Panc1 (cell line): ENCODE measurements at regions not wholly inside any gene's neighbourhood (a gene's known extent, or its start where the extent isn't known, plus 50 kb on each side); places are given as distances from the start of the nearest gene placed in this dataset.

Experiments used
- ATAC-seq: fragments of 200-7000 bp; cut with Tn5 transposase; 2 replicates; pipeline ENCODE4 v1.9.1; 2020; ENCODE audit warnings: mild to moderate bottlenecking, moderate library complexity
- BruUV-seq: library from RNA; stranded (reverse); fragments of 400-500 nt; replicated peaks from 2 replicates; lab custom pipeline; 2021; lab: Mats Ljungman, UMichigan
- CTCF ChIA-PET: fragments of 300-600 bp; sonication (Branson Sonifier 250); formaldehyde crosslinking; loops from one replicate; lab custom pipeline; 2022; ENCODE audit warnings: antibody characterized with exemption; lab: Charles Lee
- POLR2A ChIA-PET: fragments of 300-600 bp; sonication (Branson Sonifier 250); formaldehyde crosslinking; loops from one replicate; lab custom pipeline; 2022; ENCODE audit warnings: antibody characterized with exemption; lab: Charles Lee
- DNase-seq: peaks from one replicate; pipeline ENCODE4 v3.0.0-alpha.2; 2010; ENCODE audit warnings: low read depth, low spot score
- H3K27ac ChIP-seq: 2 replicates; pipeline ENCODE4 v1.5.1; 2011; ENCODE audit warnings: mild to moderate bottlenecking, low read length, inconsistent platforms
- H3K27me3 ChIP-seq: fragments of 200-500 bp; sonication (Bioruptor generic); 2 replicates; pipeline ENCODE4 v1.6.0; 2014; ENCODE audit warnings: low read length, inconsistent platforms; ENCODE audit not compliant: control insufficient read depth, insufficient read depth
- H3K36me3 ChIP-seq: fragments of 200-500 bp; sonication (Bioruptor generic); 2 replicates; pipeline ENCODE4 v1.5.1; 2014; ENCODE audit warnings: inconsistent platforms, mild to moderate bottlenecking, low read length, moderate library complexity; ENCODE audit not compliant: control insufficient read depth, insufficient read depth
- H3K4me1 ChIP-seq: 2 replicates; pipeline ENCODE4 v1.5.1; 2011; ENCODE audit warnings: inconsistent platforms, mild to moderate bottlenecking, low read length, moderate library complexity; ENCODE audit not compliant: control insufficient read depth, insufficient read depth
- H3K4me3 ChIP-seq, 2 experiments: 2 replicates each; pipeline ENCODE4 v1.5.1; 2011 to 2012; ENCODE audit warnings: low read depth in 2 of 2, low read length in 2 of 2, mild to moderate bottlenecking in 2 of 2, inconsistent platforms in 1 of 2, moderate library complexity in 1 of 2
- H3K9me3 ChIP-seq: fragments of 200-500 bp; sonication (Bioruptor generic); 2 replicates; pipeline ENCODE4 v1.5.1; 2014; ENCODE audit warnings: low read depth, mild to moderate bottlenecking, inconsistent platforms, low read length, moderate library complexity; ENCODE audit not compliant: control insufficient read depth, insufficient read depth
- CTCF ChIP-seq: fragments of 450-650 bp; IDR thresholded peaks from 2 replicates; pipeline ENCODE4 v1.5.1; 2017; ENCODE audit warnings: mild to moderate bottlenecking
- POLR2AphosphoS5 ChIP-seq: IDR thresholded peaks from 2 replicates; pipeline ENCODE4 v1.6.1; 2012; ENCODE audit warnings: mild to moderate bottlenecking, low read depth, low read length, moderate library complexity
- REST ChIP-seq, 2 experiments: IDR thresholded peaks; 2 replicates each; pipeline ENCODE4 v1.6.1; 2011 to 2012; ENCODE audit warnings: low read depth in 2 of 2, control low read depth in 1 of 2, low read length in 1 of 2, mild to moderate bottlenecking in 1 of 2, moderate library complexity in 1 of 2; ENCODE audit not compliant: insufficient read depth in 1 of 2
- SIN3A ChIP-seq: IDR thresholded peaks from 2 replicates; pipeline ENCODE4 v1.6.1; 2012; ENCODE audit warnings: low read depth, mild to moderate bottlenecking, low read length, moderate library complexity, borderline replicate concordance; ENCODE audit not compliant: insufficient read depth
- TCF7L2 ChIP-seq: IDR thresholded peaks from 2 replicates; pipeline ENCODE4 v1.6.1; 2011; ENCODE audit warnings: mild to moderate bottlenecking, low read depth, low read length, inconsistent platforms
- in situ Hi-C: cut with HindIII; loops from 2 replicates; pipeline ENCODE4 v1.10.0; 2016; ENCODE audit warnings: low sequenced_read_pairs, low pct_unique_long_range_greater_than_20kb
- intact Hi-C: fragments of 100-400 bp; cut with micrococcal nuclease; formaldehyde crosslinking; loops from one replicate; pipeline ENCODE4 v1.10.0; 2022; ENCODE audit not compliant: unreplicated experiment

GRCh38 chr14:26286081-26286912, 311.5 kb downstream of the NOVA1 start:
- CTCF ChIA-PET, result no interaction called here
- in situ Hi-C loops, result no loop called here

GRCh38 chr14:26282578-26282977, 315.3 kb downstream of the NOVA1 start:
- POLR2A ChIA-PET, result no interaction called here

More at GRCh38 chr14:26286081-26286912, 311.5 kb downstream of the NOVA1 start:
- no peaks in the 10 kb centered on the region for H3K4me1 ChIP-seq
- no peak overlapping the region for H3K4me3 ChIP-seq
- intact Hi-C loops, result no loop called here
- no peaks in the 10 kb centered on the region for H3K36me3 ChIP-seq
- no peaks in the 10 kb centered on the region for H3K27me3 ChIP-seq
- DNase-seq (no peak), ATAC-seq (no peak)
- H3K9me3 ChIP-seq, result no peaks in the 10 kb centered on the region
- POLR2A ChIA-PET, result no interaction called here
- no peak for TF ChIP-seq TCF7L2
- no peak for TF ChIP-seq REST (IDR thresholded peaks at IDR 0.05; ENCODE audit: insufficient read depth in 1 of 2, low read depth in 2 of 2, low read length in 1 of 2)
- no peak for TF ChIP-seq POLR2AphosphoS5
- no peak for TF ChIP-seq SIN3A
- TF ChIP-seq CTCF, result no peak
- H3K27ac ChIP-seq, result no peak overlapping the region
- BruUV-seq, result no TSS peak

More at GRCh38 chr14:26282578-26282977, 315.3 kb downstream of the NOVA1 start:
- H3K9me3 ChIP-seq, result no peaks in the 10 kb centered on the region
- no peak overlapping the region for H3K4me3 ChIP-seq
- no TSS peak for BruUV-seq
- H3K4me1 ChIP-seq, result no peaks in the 10 kb centered on the region
- DNase-seq, result no peak
- in situ Hi-C loops (no loop called here), intact Hi-C loops (no loop called here)
- ATAC-seq, result no peak
- no peaks in the 10 kb centered on the region for H3K36me3 ChIP-seq
- no peak overlapping the region for H3K27ac ChIP-seq
- CTCF ChIA-PET, result no interaction called here
- no peak for TF ChIP-seq CTCF
- TF ChIP-seq TCF7L2, result no peak
- no peak for TF ChIP-seq SIN3A
- TF ChIP-seq REST (IDR thresholded peaks at IDR 0.05; ENCODE audit: insufficient read depth in 1 of 2, low read depth in 2 of 2, low read length in 1 of 2), result no peak
- TF ChIP-seq POLR2AphosphoS5, result no peak
- no peaks in the 10 kb centered on the region for H3K27me3 ChIP-seq
